Hepatocyte (in vitro differentiated cells): ENCODE measurements at regions not wholly inside any gene's neighbourhood (a gene's known extent, or its start where the extent isn't known, plus 50 kb on each side); places are given as distances from the start of the nearest gene placed in this dataset.

Source experiments
- DNase-seq: peaks from one replicate; pipeline ENCODE4 v3.0.0-alpha.2; 2016; ENCODE audit warnings: low spot score
- H2AFZ ChIP-seq: fragments of 200-600 bp; sonication (generic); 2 replicates; pipeline ENCODE4 v1.6.0; 2016; ENCODE audit warnings: antibody characterized with exemption, mild to moderate bottlenecking
- H3K27ac ChIP-seq: fragments of 200-600 bp; sonication (generic); 2 replicates; pipeline ENCODE4 v1.5.1; 2016; ENCODE audit warnings: mild to moderate bottlenecking
- H3K27me3 ChIP-seq: fragments of 200-600 bp; sonication (generic); 2 replicates; pipeline ENCODE4 v1.6.1; 2016
- H3K36me3 ChIP-seq: fragments of 200-600 bp; sonication (generic); replicated peaks from 2 replicates; pipeline ENCODE4 v1.5.1; 2016; ENCODE audit warnings: low read depth; ENCODE audit not compliant: insufficient read depth
- H3K4me1 ChIP-seq: fragments of 200-600 bp; sonication (generic); 2 replicates; pipeline ENCODE4 v1.5.1; 2016; ENCODE audit warnings: mild to moderate bottlenecking, moderate library complexity; ENCODE audit not compliant: insufficient read depth
- H3K4me2 ChIP-seq: fragments of 200-600 bp; sonication (generic); 2 replicates; pipeline ENCODE4 v1.6.0; 2016
- H3K4me3 ChIP-seq: fragments of 200-600 bp; sonication (generic); 2 replicates; pipeline ENCODE4 v1.5.1; 2016; ENCODE audit warnings: mild to moderate bottlenecking
- H3K79me2 ChIP-seq: fragments of 200-600 bp; sonication (generic); 2 replicates; pipeline ENCODE4 v1.6.0; 2017; ENCODE audit warnings: mild to moderate bottlenecking
- H3K9me2 ChIP-seq: fragments of 200-600 bp; sonication (generic); replicated peaks from 2 replicates; pipeline ENCODE4 v1.6.0; 2017; ENCODE audit warnings: mild to moderate bottlenecking; ENCODE audit not compliant: insufficient read depth
- H3K9me3 ChIP-seq: fragments of 200-600 bp; sonication (generic); 2 replicates; pipeline ENCODE4 v1.5.1; 2016; ENCODE audit warnings: low read depth, mild to moderate bottlenecking
- H4K20me1 ChIP-seq: fragments of 200-600 bp; sonication (generic); 2 replicates; pipeline ENCODE4 v1.6.0; 2016; ENCODE audit warnings: mild to moderate bottlenecking; ENCODE audit not compliant: insufficient read depth, poor library complexity, severe bottlenecking
- CTCF ChIP-seq: fragments of 200-600 bp; sonication (generic); IDR thresholded peaks from 2 replicates; pipeline ENCODE4 v1.5.1; 2016; ENCODE audit warnings: antibody characterized with exemption, mild to moderate bottlenecking; ENCODE audit not compliant: poor library complexity
- EZH2 ChIP-seq: fragments of 200-600 bp; sonication (generic); IDR thresholded peaks from 2 replicates; pipeline ENCODE4 v1.6.1; 2016; ENCODE audit warnings: antibody characterized with exemption, mild to moderate bottlenecking, borderline replicate concordance
- EZH2phosphoT487 ChIP-seq: fragments of 200-600 bp; sonication (generic); IDR thresholded peaks from one replicate; pipeline ENCODE4 v1.6.1; 2018; ENCODE audit warnings: antibody characterized with exemption, mild to moderate bottlenecking, low read depth, moderate library complexity; ENCODE audit not compliant: unreplicated experiment, severe bottlenecking
- WGBS: methylation state at CpG from one replicate; pipeline ENCODE4 v1.1.6; 2016; ENCODE audit warnings: low lambda C conversion rate; ENCODE audit errors: missing lambda C conversion rate; 5-methylcytosine and 5-hydroxymethylcytosine counted together

- no peaks in the 10 kb centered on the region for H3K4me1 ChIP-seq
- H3K27ac ChIP-seq, result no peak overlapping the region
- H3K36me3 ChIP-seq, result no peaks in the 10 kb centered on the region
- WGBS, result 72% methylated on average over 5 of the region's 5 CpGs
- H3K9me2 ChIP-seq, result no peaks in the 10 kb centered on the region
- no peak for DNase-seq
- no peak overlapping the region for H2AFZ ChIP-seq
- H3K27me3 ChIP-seq, result no peaks in the 10 kb centered on the region
- no peaks in the 10 kb centered on the region for H3K79me2 ChIP-seq
- H3K9me3 ChIP-seq, result no peaks in the 10 kb centered on the region
- H4K20me1 ChIP-seq, result no peaks in the 10 kb centered on the region
- no peak overlapping the region for H3K4me2 ChIP-seq
- no peak overlapping the region for H3K4me3 ChIP-seq
- TF ChIP-seq EZH2, result no peak
- TF ChIP-seq EZH2phosphoT487, result no peak
- no peak for TF ChIP-seq CTCF
These were observed 308.6 kb upstream of the FZD8 start for GRCh38 chr10:35950701-35951100.

GRCh38 chr10:35950226-35950625, 308.1 kb upstream of the FZD8 start:
- no peak for DNase-seq
- Histone ChIP-seq H3K36me3 (no peaks in the 10 kb centered on the region), H3K27me3 (no peaks in the 10 kb centered on the region), H2AFZ (no peak overlapping the region), H3K4me3 (no peak overlapping the region), H3K27ac (no peak overlapping the region), H3K9me3 (no peaks in the 10 kb centered on the region), H3K79me2 (no peaks in the 10 kb centered on the region), H3K9me2 (no peaks in the 10 kb centered on the region), H3K4me1 (no peaks in the 10 kb centered on the region), H3K4me2 (no peak overlapping the region), H4K20me1 (no peaks in the 10 kb centered on the region)
- TF ChIP-seq CTCF (no peak), EZH2 (no peak), EZH2phosphoT487 (no peak)
- 70% methylated on average over 8 of the region's 8 CpGs for WGBS

GRCh38 chr10:35949811-35950211, 307.7 kb upstream of the FZD8 start:
- Histone ChIP-seq H3K27ac (no peak overlapping the region), H3K9me3 (no peaks in the 10 kb centered on the region), H3K27me3 (no peaks in the 10 kb centered on the region), H3K4me2 (no peak overlapping the region), H3K79me2 (no peaks in the 10 kb centered on the region), H3K36me3 (no peaks in the 10 kb centered on the region), H2AFZ (no peak overlapping the region), H3K4me1 (no peaks in the 10 kb centered on the region), H4K20me1 (no peaks in the 10 kb centered on the region), H3K9me2 (no peaks in the 10 kb centered on the region), H3K4me3 (no peak overlapping the region)
- 54% methylated on average over 5 of the region's 5 CpGs for WGBS
- no peak for DNase-seq
- TF ChIP-seq EZH2, result no peak
- no peak for TF ChIP-seq EZH2phosphoT487
- TF ChIP-seq CTCF, result no peak

GRCh38 chr10:35946556-35946955, 304.5 kb upstream of the FZD8 start:
- 85% methylated on average over 3 of the region's 3 CpGs for WGBS
- Histone ChIP-seq H3K27me3 (no peaks in the 10 kb centered on the region), H2AFZ (no peak overlapping the region), H3K79me2 (no peaks in the 10 kb centered on the region), H3K27ac (no peak overlapping the region), H3K4me3 (no peak overlapping the region), H3K4me1 (no peaks in the 10 kb centered on the region), H4K20me1 (no peaks in the 10 kb centered on the region), H3K9me3 (no peaks in the 10 kb centered on the region), H3K9me2 (no peaks in the 10 kb centered on the region), H3K36me3 (no peaks in the 10 kb centered on the region), H3K4me2 (no peak overlapping the region)
- TF ChIP-seq EZH2phosphoT487 (no peak), CTCF (no peak), EZH2 (no peak)
- DNase-seq, result no peak
